BJ (cell line): ENCODE measurements at regions not wholly inside any gene's neighbourhood (a gene's known extent, or its start where the extent isn't known, plus 50 kb on each side); places are given as distances from the start of the nearest gene placed in this dataset.

Experiments used
- CTCF ChIA-PET: fragments of 350-600 bp; formaldehyde crosslinking; extraction: SDS; loops from one replicate; lab custom pipeline; 2021; ENCODE audit warnings: antibody characterized with exemption, inconsistent platforms; lab: Yijun Ruan, JAX
- POLR2A ChIA-PET: fragments of 300-600 bp; sonication (Branson Sonifier 250); formaldehyde crosslinking; extraction: SDS; loops from one replicate; lab custom pipeline; 2021; ENCODE audit warnings: antibody characterized with exemption; lab: Charles Lee
- DNase-seq: peaks from one replicate; pipeline ENCODE4 v3.0.0-alpha.2; 2011; ENCODE audit warnings: low read depth
- H3K27me3 ChIP-seq: 2 replicates; pipeline ENCODE4 v1.6.0; 2011; ENCODE audit warnings: low read length; ENCODE audit not compliant: control insufficient read depth, insufficient read depth
- H3K36me3 ChIP-seq: 2 replicates; pipeline ENCODE4 v1.5.1; 2011; ENCODE audit warnings: low read length; ENCODE audit not compliant: control insufficient read depth, insufficient read depth
- H3K4me3 ChIP-seq: 2 replicates; pipeline ENCODE4 v1.5.1; 2011; ENCODE audit warnings: low read depth, mild to moderate bottlenecking, control low read depth, low read length
- CTCF ChIP-seq: IDR thresholded peaks from 2 replicates; pipeline ENCODE4 v1.5.1; 2011; ENCODE audit warnings: low read depth, mild to moderate bottlenecking, control low read depth, inconsistent platforms, low read length, moderate library complexity; ENCODE audit not compliant: insufficient read depth

GRCh38 chr17:52255347-52255746, 96.8 kb upstream of the CA10 start:
- TF ChIP-seq CTCF: no peak
- CTCF ChIA-PET: no interaction called here
- POLR2A ChIA-PET: no interaction called here
- no peaks in the 10 kb centered on the region for H3K27me3 ChIP-seq
- no peaks in the 10 kb centered on the region for H3K36me3 ChIP-seq
- H3K4me3 ChIP-seq: no peak overlapping the region
- DNase-seq: no peak

GRCh38 chr17:52244689-52245088, 86.2 kb upstream of the CA10 start:
- Histone ChIP-seq H3K27me3 (no peaks in the 10 kb centered on the region), H3K4me3 (no peak overlapping the region), H3K36me3 (no peaks in the 10 kb centered on the region)
- POLR2A ChIA-PET: no interaction called here
- TF ChIP-seq CTCF: no peak
- CTCF ChIA-PET: no interaction called here
- no peak for DNase-seq

GRCh38 chr17:52242268-52242667, 83.8 kb upstream of the CA10 start:
- no peak for TF ChIP-seq CTCF
- H3K27me3 ChIP-seq: no peaks in the 10 kb centered on the region
- ChIA-PET POLR2A (no interaction called here), CTCF (no interaction called here)
- H3K36me3 ChIP-seq: no peaks in the 10 kb centered on the region
- H3K4me3 ChIP-seq: no peak overlapping the region
- no peak for DNase-seq

- CTCF ChIA-PET: interaction anchor here (1.5 kb wide), 1 partner anchor 13 kb away, joined by 4 read pairs; no protein-coding TSS in a partner anchor
- Histone ChIP-seq H3K36me3 (no peaks in the 10 kb centered on the region), H3K4me3 (no peak overlapping the region), H3K27me3 (no peaks in the 10 kb centered on the region)
- DNase-seq: no peak
- POLR2A ChIA-PET: no interaction called here
- no peak for TF ChIP-seq CTCF
Measured at GRCh38 chr17:52237151-52237550, 78.6 kb upstream of the CA10 start.

GRCh38 chr17:52235516-52235915, 77.0 kb upstream of the CA10 start:
- no peaks in the 10 kb centered on the region for H3K27me3 ChIP-seq
- no peak for DNase-seq
- ChIA-PET POLR2A (no interaction called here), CTCF (no interaction called here)
- H3K36me3 ChIP-seq: no peaks in the 10 kb centered on the region
- TF ChIP-seq CTCF: no peak
- H3K4me3 ChIP-seq: no peak overlapping the region
